Right lung (tissue), 2 donors: ENCODE measurements at regions not wholly inside any gene's neighbourhood (a gene's known extent, or its start where the extent isn't known, plus 50 kb on each side); places are given as distances from the start of the nearest gene placed in this dataset.
A peak's percentile ranks its signal among the peaks of the same experiment; 100 is the strongest.

Source experiments
- DNase-seq, 2 donors: peaks; one replicate each; pipeline ENCODE4 v3.0.0-alpha.2; 2013

DNA sequence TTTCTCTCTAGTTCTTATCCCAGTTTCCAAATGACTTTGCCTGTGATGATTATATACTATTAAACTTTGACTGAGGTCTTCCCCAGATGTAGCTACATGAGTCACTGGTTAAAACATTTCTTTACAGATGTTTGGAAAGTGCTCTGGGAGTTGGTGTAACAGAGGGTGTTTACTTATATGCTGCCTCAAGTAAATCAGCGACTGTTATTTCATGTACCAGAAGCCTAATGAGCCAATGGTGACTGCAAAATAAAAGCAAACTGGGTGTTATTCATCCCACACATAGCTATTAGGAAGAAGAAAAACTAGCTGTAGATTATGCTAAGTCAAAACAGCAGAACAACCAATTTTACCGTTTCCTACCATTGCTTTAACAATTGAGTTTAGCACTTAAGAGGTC is 929.7 kb upstream of the SEMA6A start:
- DNase-seq, result no peak

DNA sequence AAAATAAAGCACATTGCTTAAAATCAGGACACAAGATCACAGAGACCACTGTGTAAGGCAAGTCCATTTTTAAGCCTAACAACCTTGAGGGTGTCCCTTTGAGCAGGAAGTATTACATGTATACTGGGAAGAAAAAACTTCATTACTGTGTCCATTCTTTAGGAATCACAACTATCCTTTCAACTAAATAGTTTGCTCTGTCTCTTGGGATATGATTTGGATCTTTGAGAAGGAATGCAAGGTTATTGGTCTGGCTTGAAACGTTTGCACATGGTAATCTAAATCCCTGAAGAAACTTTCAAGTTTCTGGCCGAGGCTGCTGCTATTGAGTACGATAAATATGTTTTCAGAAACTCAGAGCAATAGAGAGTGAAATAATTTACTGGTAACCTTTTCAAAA is 923.0 kb upstream of the SEMA6A start:
- no peak for DNase-seq

DNA sequence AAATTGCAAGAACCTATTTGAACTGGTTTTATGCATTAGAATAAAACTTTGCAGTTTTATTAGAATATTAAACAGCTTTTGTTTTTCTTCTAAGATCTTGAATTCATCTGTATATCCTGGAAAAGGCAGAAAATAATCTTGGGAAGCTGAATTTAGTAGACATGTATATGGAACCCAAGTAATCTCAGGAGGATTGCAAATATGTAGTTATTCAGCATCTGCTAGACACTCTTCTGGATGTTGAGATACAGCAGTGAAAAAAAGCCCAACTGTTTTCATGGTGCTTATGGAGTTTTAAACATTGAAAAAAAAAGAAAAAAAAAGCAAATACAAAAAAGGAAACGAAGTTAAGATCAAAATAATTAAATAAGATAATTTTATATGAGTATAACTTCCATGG is 922.2 kb upstream of the SEMA6A start:
- no peak for DNase-seq

DNA sequence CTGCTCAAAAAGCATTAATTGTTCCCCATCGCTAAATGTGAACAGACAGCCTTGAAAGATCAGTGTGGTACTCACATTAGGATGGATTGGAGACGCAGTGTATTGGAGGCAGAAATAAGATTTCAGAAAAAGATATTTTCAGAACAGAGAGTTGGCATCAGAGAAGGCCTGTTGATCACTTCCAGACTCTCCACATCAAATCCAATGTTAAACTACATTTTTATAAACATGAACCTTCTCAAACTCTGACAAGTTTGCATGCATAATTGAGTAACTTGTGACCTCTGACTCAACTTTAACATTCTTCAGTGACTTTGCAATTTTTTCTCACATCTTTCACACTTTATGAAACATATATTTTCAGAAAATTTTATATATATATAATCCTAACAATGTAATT is 919.6 kb upstream of the SEMA6A start:
- no peak for DNase-seq

DNA sequence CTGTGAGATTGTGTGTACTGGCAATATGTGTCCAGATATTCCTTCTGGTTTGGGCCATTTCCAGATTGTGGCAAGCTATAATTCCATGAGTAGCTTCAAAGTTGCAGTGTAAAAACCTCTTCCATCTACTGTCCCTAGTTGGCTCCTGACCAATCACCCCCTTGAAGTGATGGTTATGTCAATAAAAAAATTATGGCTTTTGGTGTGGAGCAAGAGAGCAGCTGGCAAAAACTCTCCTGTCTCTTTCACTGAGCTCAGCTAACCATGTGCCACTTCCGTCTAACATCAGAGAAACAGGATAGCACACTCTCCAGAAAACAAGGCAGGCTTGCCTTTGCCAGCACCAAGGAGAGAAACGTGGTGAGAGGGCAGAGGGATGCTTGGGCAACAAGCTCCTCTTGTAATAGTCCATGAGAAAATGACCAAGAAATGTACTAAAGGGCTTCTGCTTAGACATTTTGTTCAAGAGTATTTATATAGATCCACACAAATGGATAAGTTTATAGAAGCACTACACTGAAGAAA is 914.4 kb upstream of the SEMA6A start:
- DNase-seq, result no peak

DNA sequence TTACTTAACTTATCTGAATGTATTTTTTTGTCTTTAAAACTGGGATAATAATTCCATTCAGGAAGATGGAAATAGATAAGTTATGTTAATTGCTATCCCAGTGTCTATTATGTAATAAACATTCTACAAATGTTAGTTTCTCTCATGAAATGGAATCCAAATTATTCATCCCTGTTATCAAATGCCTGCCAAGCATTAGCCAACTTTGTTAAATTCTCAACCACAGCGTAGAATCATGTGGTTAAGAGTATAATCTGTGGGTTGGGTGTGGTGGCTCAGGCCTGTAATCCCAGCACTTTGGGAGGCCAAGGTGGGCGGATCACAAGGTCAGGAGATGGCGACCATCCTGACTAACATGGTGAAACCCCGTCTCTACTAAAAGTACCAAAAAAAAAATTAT is 912.9 kb upstream of the SEMA6A start:
- DNase-seq, result no peak

DNA sequence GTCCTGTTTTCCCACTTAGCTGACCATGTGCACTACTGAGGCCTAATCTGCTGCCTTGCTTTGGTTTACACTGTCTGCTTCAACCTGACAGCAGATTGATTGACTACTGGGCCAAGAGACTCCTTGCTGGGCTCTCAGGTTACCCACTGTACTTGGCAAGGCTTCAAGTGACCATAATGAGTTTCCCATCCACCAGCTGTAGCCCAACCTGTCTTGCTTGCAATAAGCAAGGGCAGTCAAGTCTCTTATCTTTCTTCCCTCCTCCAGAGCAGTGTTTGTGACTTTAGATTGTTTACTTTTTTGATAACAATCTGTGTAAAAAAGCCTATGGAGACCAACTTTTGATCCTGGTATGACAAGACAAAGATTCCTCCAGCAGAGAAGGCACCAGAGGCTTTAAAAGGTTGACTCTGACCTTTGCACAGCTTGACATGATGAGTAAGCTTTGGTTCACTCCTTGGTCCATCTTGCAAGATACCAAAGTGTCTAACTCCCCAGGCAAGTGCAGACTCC is 912.3 kb upstream of the SEMA6A start:
- no peak for DNase-seq

DNA sequence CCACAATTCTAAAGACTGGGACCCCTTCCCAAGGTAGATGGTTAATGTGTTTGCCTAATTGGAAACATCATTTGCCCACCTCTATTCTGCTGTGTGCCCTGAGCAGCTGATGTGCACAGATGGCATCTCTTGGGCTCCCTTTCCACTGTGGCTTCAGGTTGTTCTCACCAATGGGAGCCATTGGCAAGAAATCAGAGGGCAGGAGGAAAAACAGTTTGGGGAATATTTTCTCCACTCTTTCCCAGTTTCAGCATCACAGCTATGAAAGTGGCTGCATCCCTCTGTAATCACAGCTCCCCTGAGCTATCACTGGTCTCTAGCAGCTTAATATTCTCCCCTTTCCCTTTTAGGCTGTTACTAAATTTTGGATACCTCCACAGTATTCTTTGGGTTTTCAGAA is 911.6 kb upstream of the SEMA6A start:
- DNase-seq, result no peak

DNA sequence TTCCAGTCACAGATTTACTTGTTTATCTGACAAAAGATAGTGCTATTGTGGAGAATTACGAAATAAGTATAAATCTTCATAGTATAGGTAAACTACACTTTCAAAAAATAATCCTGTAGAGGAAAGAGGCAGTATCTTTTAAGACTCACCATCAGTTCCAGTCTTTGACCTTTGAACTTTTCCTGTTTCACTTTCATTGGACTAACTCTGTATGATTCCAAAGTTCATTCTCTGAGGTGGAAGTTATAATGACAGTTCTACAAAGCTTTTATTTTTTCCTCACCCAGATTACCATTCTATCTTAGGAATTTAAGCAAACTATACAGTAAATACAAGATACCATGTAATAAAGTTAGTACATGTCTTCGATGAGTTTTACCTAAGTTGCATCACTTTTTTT is 901.3 kb upstream of the SEMA6A start:
- DNase-seq, result no peak

DNA sequence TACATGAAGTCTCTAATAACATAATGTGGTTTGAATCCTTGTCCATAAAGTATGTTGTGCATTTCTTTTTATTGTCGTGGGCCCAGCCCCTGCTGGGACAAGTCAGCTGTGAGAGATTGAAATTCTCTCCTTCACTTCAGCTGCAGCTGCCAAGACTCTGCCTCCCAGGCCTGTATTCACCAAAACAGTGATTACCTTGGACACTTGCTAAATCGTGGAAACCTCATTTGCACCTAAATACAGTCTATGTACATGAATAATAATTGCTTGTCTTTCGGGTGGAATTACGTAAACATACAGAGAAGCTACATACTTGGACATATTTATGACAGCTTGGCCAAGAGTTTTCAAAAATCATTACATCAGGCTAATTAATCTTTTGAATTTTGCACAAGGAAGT is 898.5 kb upstream of the SEMA6A start:
- no peak for DNase-seq

DNA sequence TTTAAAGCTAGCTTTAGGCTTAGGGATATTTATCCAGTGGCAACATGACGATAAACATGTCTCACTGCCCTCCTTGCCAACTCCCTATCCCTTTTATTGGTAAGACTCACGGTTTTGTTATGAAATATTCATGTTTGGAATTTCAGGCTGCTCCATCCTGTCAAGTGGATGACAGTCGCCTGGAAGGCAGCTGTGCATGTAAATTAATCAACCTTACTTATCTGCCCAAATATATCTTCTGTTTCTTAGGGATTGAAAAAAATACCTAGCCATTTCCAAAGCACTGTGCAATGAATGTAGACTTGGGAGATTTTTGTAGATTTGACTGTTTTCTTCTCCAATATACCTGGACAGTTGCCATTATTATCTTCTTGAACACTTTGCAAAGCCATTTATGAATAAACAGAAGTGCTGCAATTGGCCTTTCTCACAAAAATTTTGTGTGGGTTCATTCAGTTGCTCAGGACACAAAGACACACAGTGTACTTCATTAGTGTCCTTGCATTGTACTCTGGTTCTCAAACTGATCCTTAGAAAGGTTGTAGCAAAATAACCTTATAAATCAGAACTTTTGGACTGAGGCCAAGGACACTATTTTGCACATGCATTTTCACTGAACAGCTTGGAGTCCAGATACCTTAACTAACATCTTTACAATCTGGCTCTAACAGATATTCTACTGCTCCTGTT is 889.4 kb upstream of the SEMA6A start:
- no peak for DNase-seq

DNA sequence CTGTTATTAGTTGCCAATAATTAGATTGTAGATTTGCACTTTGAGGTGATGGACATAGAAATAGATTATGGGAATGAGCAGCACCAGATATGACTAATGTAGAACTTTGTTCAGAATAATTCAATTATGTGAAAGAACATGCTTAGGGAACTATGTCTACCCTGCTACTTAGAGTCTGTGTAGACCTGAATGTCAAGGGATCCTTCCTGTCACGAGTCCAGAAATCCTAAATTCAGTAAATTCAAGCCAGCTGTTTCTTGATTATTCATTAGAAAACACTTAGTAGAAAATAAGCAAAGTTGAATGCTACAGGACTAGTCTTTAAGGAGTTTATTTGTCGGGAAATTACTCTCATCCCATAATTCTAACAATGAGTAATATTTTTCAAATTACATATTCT is 887.3 kb upstream of the SEMA6A start:
- no peak for DNase-seq

DNA sequence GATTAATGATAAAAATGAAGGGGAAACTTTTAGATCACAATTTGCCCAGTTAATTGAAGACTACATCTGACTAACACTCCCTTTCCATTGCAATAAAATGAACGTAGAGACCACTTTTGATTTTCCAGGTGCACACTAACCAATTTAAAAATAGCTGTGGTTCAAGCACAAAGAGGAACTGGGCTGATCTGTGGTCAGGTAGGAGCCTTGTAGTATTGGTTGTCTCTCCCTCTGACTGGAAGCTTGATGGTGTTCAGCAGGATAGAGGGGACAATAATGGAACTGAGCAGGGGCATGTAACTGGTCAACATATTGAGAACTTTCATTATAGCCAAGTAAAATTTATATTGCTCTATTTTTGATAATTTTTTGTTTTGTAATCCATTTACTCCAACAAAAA is 886.8 kb upstream of the SEMA6A start:
- no peak for DNase-seq

DNA sequence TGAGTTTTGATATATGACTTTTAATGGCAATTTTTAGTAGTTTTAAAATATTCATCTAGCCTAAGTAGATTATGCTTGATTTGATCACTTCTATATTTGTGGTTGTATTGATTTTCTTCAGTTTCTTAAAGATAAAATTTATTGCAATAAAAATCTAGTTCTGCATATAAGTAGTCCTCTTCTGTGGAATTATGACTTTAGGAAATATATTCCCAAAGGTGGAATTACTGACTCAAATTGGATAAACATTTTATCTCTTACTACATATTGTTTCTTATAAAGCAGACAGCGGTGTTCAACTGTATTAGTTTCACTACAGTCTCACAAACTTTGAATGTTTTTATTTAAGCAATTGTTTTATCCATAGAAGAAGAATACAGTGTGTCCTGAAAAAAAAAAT is 883.0 kb upstream of the SEMA6A start:
- no peak for DNase-seq

DNA sequence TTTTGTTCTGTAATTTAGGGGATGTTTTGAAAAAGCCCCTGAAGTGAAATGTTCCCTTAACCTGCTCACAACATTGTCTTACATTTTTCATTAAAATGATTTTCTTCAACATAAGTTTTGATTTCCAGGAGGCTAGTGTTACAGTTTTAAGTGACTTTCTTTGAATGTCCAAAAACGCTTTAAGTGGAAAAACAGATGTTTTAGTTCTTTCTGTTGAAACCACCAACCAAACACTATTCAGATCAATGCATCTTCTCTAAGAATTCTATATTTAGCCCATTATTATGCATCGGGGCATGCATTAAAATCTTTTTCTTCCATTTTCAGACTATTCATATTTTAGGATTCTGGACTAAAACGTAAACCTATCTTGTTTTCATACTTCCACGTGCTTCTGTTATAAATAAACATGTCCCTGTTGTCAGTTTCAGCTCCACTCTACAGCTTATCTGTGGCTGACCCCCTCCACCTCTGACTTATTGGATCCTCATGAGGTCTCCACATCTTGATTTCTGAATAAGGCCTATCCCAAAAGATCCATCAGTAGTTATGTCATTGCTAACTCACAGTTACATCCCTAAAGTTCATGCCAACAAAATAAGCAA is 882.3 kb upstream of the SEMA6A start:
- no peak for DNase-seq

DNA sequence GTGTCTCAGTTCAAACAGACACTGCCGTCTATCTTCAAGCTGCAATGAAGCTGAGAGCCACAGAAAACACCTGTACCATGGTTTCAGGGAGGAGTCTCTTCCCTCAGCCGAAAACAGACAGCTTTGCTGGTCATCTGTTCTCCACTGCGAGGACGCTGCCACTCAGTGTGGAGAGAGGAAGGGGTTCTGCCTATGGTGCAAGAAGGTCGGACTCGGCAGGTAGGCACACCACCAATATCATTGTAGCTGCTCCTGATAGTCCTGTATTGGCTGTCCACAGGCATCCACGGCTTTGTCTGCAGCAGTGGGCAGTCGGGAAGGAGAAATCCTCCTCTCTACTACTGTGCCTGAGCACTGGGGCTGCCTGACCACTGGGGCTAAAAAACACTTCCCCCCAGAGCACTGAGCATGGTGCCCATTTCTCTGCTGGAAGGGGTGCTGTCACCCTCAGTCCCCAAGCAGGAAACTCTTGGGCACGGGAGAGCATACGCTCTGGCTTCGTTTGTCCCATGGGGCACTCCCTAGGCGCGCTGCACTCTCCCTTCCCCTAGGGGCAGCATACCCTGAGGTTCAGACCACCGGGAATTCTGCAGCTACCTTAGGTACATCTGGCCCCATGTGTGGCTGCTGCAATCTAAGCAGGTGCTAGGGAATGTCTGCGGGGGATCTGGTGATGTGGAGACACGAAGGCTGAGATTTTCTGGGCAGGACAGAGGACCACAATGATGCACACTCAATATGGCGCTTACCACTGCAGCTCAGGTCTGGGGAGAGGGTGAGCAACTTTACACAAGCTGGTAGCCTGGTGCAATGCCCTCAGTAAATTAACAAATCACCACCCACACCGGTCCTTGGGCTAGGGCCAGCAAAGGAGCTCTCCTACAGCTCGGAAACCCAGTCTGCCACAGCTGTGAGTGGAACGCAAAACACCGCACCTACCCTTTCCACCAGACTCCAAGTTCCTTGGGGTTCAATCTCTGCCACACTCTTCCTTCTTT is 880.9 kb upstream of the SEMA6A start:
- DNase-seq, result no peak

DNA sequence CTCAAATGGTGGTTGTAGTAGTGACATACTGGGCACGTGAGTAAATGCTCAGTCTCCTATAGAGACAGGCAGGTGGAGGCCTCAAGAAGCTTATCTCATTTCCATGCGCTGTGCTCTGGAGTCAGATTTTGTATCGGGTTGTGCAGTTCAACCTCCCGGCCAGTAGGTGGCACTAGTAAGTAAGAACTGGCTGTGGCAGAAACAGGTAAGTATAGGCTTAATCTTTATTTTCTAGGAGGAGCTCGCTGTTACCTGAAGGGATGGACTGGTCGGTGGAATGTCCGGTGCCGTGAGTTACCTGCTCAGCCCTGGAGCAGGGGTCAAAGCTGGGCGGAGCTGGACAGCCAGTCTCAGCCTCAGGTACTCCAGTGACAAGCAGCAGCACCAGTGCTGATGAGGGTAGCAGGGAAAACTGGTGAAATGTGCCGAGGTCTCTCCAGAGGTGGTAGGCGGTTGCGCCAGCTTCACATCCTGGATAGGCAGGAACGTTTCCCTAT is 880.1 kb upstream of the SEMA6A start:
- DNase-seq, result peak in 1 of 2 donors; percentile 10

DNA sequence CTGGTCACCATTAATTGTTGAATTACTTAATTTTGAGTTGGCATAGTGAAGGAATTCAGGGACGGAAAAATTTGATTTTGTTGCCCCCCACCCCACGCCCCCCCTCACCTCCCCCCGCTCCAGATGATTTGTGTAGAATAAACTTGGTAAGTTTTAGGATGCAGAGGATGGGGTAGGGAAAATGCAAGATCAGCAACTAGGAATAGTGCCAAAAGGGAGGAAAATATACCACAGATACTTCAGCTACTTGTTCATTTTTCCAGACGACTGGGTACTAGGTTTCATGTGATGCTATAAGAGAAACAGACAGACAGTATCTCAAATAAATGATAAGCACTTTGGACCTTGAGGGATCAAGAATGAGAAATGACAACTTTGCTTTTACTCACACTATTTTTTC is 862.2 kb upstream of the SEMA6A start:
- DNase-seq, result no peak

DNA sequence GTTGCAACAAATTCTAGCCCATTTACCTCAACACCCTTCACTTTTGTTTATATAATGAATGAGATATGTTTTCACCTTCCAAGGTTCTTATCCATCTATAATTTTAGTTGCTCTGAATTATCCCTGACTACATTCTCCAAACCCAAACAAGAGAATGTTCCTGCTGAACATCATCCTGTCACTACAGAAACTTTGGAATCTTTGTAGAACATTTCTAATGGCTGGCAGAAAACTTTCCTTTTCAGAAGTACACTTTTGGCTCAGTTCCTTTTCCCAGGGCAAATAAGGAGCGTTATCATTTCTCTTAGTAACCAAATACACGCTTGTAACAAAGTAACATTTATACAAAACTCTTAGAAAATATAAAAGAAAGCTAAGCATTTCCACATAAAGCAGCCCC is 860.6 kb upstream of the SEMA6A start:
- DNase-seq, result no peak

DNA sequence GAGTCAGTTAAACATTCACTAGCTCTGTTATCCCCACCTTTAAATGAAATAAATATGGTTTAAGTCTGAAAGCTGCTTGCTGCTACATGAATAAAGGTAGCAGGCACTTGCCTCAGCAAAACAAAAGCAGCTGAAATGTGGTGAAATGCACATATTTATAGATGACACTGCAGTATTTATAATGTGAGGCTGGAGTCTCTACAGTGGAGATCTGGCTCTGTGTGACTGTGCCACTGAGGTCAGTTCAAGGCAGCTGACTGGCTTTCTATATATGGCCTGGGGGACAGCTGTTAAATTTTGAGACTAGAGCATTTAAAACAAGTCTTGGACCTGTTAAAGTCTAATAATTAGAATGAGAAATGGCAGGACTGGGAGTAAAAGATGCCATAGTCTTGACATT is 859.6 kb upstream of the SEMA6A start:
- no peak for DNase-seq

DNA sequence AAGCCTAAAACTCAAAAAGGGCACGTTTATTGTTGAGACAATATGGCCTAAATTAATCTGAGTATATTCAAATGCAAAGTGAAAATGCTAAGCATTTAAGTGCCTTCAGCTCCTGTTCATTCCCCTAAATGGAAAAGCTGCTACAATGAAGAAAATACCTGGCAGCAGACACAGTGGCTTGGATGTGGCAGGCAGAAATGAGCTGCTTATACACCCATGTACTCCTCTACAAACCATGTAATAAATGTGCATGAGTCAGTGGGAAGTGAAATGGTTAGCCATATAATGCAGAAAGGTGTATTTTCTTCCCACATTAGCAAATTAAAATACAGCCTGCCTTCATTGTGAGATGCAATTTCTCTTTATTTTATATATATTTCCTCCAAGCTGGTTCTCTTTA is 859.2 kb upstream of the SEMA6A start:
- no peak for DNase-seq

DNA sequence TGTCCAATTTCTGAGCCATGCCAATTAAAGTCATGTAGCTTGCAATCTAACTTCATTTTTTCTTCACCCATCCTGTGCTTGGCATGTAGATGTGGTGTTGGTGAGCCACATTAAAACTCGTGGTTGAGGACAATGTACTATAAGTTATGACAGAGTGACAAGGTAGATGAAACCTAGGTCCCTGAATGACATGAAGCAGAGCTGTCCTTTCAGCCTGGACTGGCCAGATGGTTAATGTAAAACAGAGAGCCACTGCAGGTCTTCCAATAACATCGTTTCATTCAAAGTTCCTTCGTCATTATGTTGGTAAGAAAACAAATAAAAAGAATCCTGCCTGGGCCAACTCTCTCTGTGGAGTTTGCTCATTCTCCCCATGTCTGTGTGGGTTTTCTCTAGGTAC is 856.5 kb upstream of the SEMA6A start:
- no peak for DNase-seq
